CD4-positive, alpha-beta T cell treated with Interferon alpha-2 for 1 hour (primary cell): ENCODE measurements at regions not wholly inside any gene's neighbourhood (a gene's known extent, or its start where the extent isn't known, plus 50 kb on each side); places are given as distances from the start of the nearest gene placed in this dataset.

Experiments used
- DNase-seq, 2 donors: peaks; one replicate each; pipeline ENCODE4 v3.0.0-alpha.2; 2020 to 2022

GRCh38 chr10:4730998-4731397, 95.0 kb upstream of the AKR1E2 start:
- no peak for DNase-seq

- no peak for DNase-seq
Observed at GRCh38 chr10:4725917-4726606, 99.9 kb upstream of the AKR1E2 start.

- no peak for DNase-seq
Observed at GRCh38 chr10:4723860-4724259, 102.1 kb upstream of the AKR1E2 start.

- no peak for DNase-seq
Observed at GRCh38 chr10:4721999-4722753, 103.8 kb upstream of the AKR1E2 start.

GRCh38 chr10:4720463-4720862, 105.5 kb upstream of the AKR1E2 start:
- DNase-seq, result no peak

GRCh38 chr10:4719671-4720070, 106.3 kb upstream of the AKR1E2 start:
- DNase-seq, result no peak

GRCh38 chr10:4719036-4719435, 107.0 kb upstream of the AKR1E2 start:
- DNase-seq, result no peak

- no peak for DNase-seq
Observed at GRCh38 chr10:4718544-4718943, 107.5 kb upstream of the AKR1E2 start.

GRCh38 chr10:4717670-4718069, 108.3 kb upstream of the AKR1E2 start:
- DNase-seq, result no peak

- no peak for DNase-seq
Observed at GRCh38 chr10:4710858-4711257, 115.1 kb upstream of the AKR1E2 start.

GRCh38 chr10:4708123-4708759, 117.8 kb upstream of the AKR1E2 start:
- DNase-seq, result no peak

- no peak for DNase-seq
Observed at GRCh38 chr10:4707221-4707620, 118.8 kb upstream of the AKR1E2 start.

GRCh38 chr10:4704034-4704545, 121.9 kb upstream of the AKR1E2 start:
- DNase-seq, result no peak

- DNase-seq, result no peak
Observed at GRCh38 chr10:4701016-4701415, 125.0 kb upstream of the AKR1E2 start.

- DNase-seq, result no peak
Observed at GRCh38 chr10:4699950-4700730, 125.9 kb upstream of the AKR1E2 start.

- no peak for DNase-seq
Observed at GRCh38 chr10:4698075-4698474, 127.9 kb upstream of the AKR1E2 start.

- no peak for DNase-seq
Observed at GRCh38 chr10:4696186-4696585, 129.8 kb upstream of the AKR1E2 start.

GRCh38 chr10:4693967-4694366, 132.0 kb upstream of the AKR1E2 start:
- DNase-seq, result no peak

- no peak for DNase-seq
Observed at GRCh38 chr10:4692206-4692605, 133.8 kb upstream of the AKR1E2 start.

- DNase-seq, result no peak
Observed at GRCh38 chr10:4691776-4692175, 134.2 kb upstream of the AKR1E2 start.

GRCh38 chr10:4691301-4691700, 134.7 kb upstream of the AKR1E2 start:
- DNase-seq, result no peak

- DNase-seq, result no peak
Observed at GRCh38 chr10:4688601-4689000, 137.4 kb upstream of the AKR1E2 start.

GRCh38 chr10:4688168-4688567, 137.8 kb upstream of the AKR1E2 start:
- no peak for DNase-seq
